ENCODE measurements at regions not wholly inside any gene's neighbourhood (a gene's known extent, or its start where the extent isn't known, plus 50 kb on each side); places are given as distances from the start of the nearest gene placed in this dataset.

DNA sequence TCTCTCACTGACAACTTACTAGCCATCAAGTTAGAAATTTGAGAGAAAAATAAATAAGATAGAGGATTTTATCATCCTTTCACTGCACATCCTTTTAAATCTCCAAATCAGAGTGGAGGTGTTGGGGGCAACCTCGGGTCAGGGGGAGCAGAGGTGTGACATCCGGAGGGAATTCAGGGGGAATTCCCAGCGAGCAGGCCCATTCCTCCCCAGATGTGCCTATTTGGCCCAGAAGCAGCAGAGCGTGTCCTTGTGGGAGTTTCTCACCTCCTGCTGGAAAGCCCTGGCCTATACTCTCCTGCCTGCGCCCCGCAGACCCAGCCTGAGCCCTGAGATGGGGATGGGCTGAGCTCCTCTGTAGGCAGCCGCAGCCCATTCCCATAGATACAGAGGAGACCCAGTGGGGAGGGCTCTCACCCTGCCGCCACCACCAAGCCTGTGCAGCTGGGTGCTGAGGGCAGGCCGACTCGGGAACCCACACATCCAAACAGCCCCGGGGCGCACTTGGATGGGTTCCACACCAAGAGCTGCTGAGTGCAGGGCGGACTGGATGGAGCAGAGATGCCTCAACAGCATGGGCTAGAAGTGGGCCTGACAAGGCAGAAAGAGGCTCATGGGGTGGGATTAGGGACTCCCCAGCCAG, 124.5 kb downstream of the CXCL12 start:
- H3K4me1 ChIP-seq (replicated peaks in 1 of 4; ENCODE audit: control insufficient read depth in 3 of 4, insufficient read depth in 4 of 4, low read length in 3 of 4): peaks cover 3 to 10% (median 8%) of the 10 kb centered on the region in 4 experiments
- no peak for FAIRE-seq
- H3K9me3 ChIP-seq (ENCODE audit: insufficient read depth in 2 of 2, low read depth in 1 of 2, low read length in 1 of 2): no peaks in the 10 kb centered on the region
- no peak overlapping the region for H3K4me2 ChIP-seq (ENCODE audit: insufficient read depth in 1 of 2, low read depth in 2 of 2, low read length in 2 of 2)
- no peaks in the 10 kb centered on the region for H3K36me3 ChIP-seq (ENCODE audit: control insufficient read depth in 2 of 4, insufficient read depth in 4 of 4, low read length in 3 of 4)
- no peak overlapping the region for H3K27ac ChIP-seq (ENCODE audit: low read depth, low read length)
- no peak overlapping the region for H4K91ac ChIP-seq (replicated peaks; ENCODE audit: insufficient read length, low read length)
- no peak overlapping the region for H4K8ac ChIP-seq (ENCODE audit: extremely low read depth, insufficient read depth, low read length)
- H3K27me3 ChIP-seq (replicated peaks in 1 of 4; ENCODE audit: control insufficient read depth in 3 of 4, extremely low read depth in 1 of 4, insufficient read depth in 3 of 4, low read length in 3 of 4): no peaks in the 10 kb centered on the region
- TF ChIP-seq, protein P1, sequence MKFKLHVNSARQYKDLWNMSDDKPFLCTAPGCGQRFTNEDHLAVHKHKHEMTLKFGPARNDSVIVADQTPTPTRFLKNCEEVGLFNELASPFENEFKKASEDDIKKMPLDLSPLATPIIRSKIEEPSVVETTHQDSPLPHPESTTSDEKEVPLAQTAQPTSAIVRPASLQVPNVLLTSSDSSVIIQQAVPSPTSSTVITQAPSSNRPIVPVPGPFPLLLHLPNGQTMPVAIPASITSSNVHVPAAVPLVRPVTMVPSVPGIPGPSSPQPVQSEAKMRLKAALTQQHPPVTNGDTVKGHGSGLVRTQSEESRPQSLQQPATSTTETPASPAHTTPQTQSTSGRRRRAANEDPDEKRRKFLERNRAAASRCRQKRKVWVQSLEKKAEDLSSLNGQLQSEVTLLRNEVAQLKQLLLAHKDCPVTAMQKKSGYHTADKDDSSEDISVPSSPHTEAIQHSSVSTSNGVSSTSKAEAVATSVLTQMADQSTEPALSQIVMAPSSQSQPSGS (IDR thresholded peaks at IDR 0.05; ENCODE audit: low read length): no peak
- no peak for TF ChIP-seq ASH2L (IDR thresholded peaks at IDR 0.05; ENCODE audit: low read length)
- TF ChIP-seq NANOG (IDR thresholded peaks at IDR 0.05; ENCODE audit: insufficient read depth, low read depth, low read length, poor library complexity, severe bottlenecking): no peak
- TF ChIP-seq BACH1 (IDR thresholded peaks at IDR 0.05; ENCODE audit: low read length): no peak
- TF ChIP-seq TBP (IDR thresholded peaks at IDR 0.05; ENCODE audit: low read depth, low read length): no peak
- TF ChIP-seq RNF2 (IDR thresholded peaks at IDR 0.05; ENCODE audit: borderline replicate concordance, low read depth, low read length, missing control alignments, poor library complexity, severe bottlenecking): no peak
- TF ChIP-seq NRF1 (IDR thresholded peaks at IDR 0.05; ENCODE audit: low read depth, low read length): no peak
- no peak for TF ChIP-seq MAX (IDR thresholded peaks at IDR 0.05)
- H3K23ac ChIP-seq (ENCODE audit: insufficient read length): no peak overlapping the region
- ChIA-PET POLR2A (ENCODE audit: partially characterized antibody) (no interaction called here), CTCF (ENCODE audit: partially characterized antibody) (interaction anchor here (0.8 to 1.8 kb wide), 3 partner anchors 26 to 46 kb away, joined by 3 to 5 read pairs (median 3); no protein-coding TSS in a partner anchor)
- no peak overlapping the region for H3K4ac ChIP-seq (replicated peaks; ENCODE audit: insufficient read length, low read depth, low read length)
- no peak overlapping the region for H3K9ac ChIP-seq (replicated peaks in 1 of 4; ENCODE audit: extremely low read depth in 1 of 4, low read depth in 3 of 4, low read length in 3 of 4)
- no peak overlapping the region for H3K18ac ChIP-seq (ENCODE audit: extremely low read depth, low read length)
- H3K56ac ChIP-seq (replicated peaks; ENCODE audit: insufficient read length, low read depth, low read length): no peak overlapping the region
- no peak overlapping the region for H2BK20ac ChIP-seq (ENCODE audit: low read length)
- H2AK5ac ChIP-seq (ENCODE audit: low read depth, low read length): no peak overlapping the region
- no peaks in the 10 kb centered on the region for H3K79me2 ChIP-seq (ENCODE audit: control insufficient read depth in 1 of 2, insufficient read depth in 2 of 2, low read length in 2 of 2)
- H2BK5ac ChIP-seq (ENCODE audit: low read depth, low read length): no peak overlapping the region
- no peak overlapping the region for H3K14ac ChIP-seq (ENCODE audit: insufficient read length)
- H3K79me1 ChIP-seq (ENCODE audit: low read depth, low read length): no peaks in the 10 kb centered on the region
- 99% methylated on average over 13 of the region's 13 CpGs; no CpG with 5 or more reads in 1 of the 2 experiments for WGBS, 2 experiments (ENCODE audit: extremely low coverage in 1 of 2, insufficient coverage in 1 of 2, insufficient read length in 1 of 2, insufficient replicate concordance in 2 of 2, low coverage in 1 of 2, low lambda C conversion rate in 2 of 2, missing lambda C conversion rate in 1 of 2)
- no peaks in the 10 kb centered on the region for H3K23me2 ChIP-seq (ENCODE audit: low read depth, low read length)
- H3K4me3 ChIP-seq (ENCODE audit: extremely low read depth in 1 of 4, insufficient read depth in 2 of 4, low read depth in 3 of 4, low read length in 4 of 4): no peak overlapping the region
- DNase-seq (ENCODE audit: low read depth in 1 of 2, low spot score in 2 of 2): no peak
- H2BK12ac ChIP-seq (ENCODE audit: low read depth, low read length): no peak overlapping the region
- H2BK15ac ChIP-seq (ENCODE audit: low read length): no peak overlapping the region
- no peak overlapping the region for H4K5ac ChIP-seq (ENCODE audit: insufficient read length, low read depth, low read length)
- H4K20me1 ChIP-seq (replicated peaks in 1 of 2; ENCODE audit: control insufficient read depth in 1 of 2, insufficient read depth in 2 of 2, low read length in 2 of 2): no peaks in the 10 kb centered on the region
- no peak overlapping the region for H2AFZ ChIP-seq (ENCODE audit: low read length)
- no peak overlapping the region for H2BK120ac ChIP-seq (replicated peaks; ENCODE audit: low read depth, low read length)

Data from H1 (cell line).